SH-SY5Y (cell line): ENCODE measurements at regions not wholly inside any gene's neighbourhood (a gene's known extent, or its start where the extent isn't known, plus 50 kb on each side); places are given as distances from the start of the nearest gene placed in this dataset.

ENCODE experiments used
- GATA2 ChIP-seq: IDR thresholded peaks from 2 replicates; pipeline ENCODE4 v1.6.1; 2011; ENCODE audit warnings: mild to moderate bottlenecking, low read depth, low read length
- GATA3 ChIP-seq: IDR thresholded peaks from 2 replicates; pipeline ENCODE4 v1.6.1; 2011; ENCODE audit warnings: low read depth, mild to moderate bottlenecking, low read length, moderate library complexity

DNA sequence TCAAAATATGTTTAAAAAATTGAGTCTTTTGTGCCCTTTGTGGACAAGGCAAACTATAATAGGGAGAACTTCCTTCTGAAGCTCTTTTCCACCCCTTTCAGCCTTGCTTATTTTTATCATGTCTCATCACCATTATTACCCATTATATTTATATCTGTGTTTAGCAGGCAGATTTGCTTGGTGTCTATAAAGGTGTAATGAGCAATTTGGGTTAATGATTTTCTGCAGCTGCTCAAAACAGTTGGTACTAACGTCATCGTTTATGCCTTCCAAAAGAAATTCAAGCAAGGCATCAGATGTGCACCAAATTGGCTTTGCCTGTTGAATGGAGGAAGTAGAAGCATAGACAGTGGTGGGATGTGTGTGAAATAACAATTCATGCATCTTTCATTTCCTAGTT is 483.7 kb upstream of the SGO1 start:
- TF ChIP-seq GATA2 (no peak), GATA3 (no peak)
